ENCODE measurements at regions not wholly inside any gene's neighbourhood (a gene's known extent, or its start where the extent isn't known, plus 50 kb on each side); places are given as distances from the start of the nearest gene placed in this dataset.

- no peak for TF ChIP-seq CTCF (IDR thresholded peaks at IDR 0.05)
- TF ChIP-seq POLR2A (IDR thresholded peaks at IDR 0.05) = no peak
- TF ChIP-seq POLR2AphosphoS5 (IDR thresholded peaks at IDR 0.05) = no peak
Measured at GRCh38 chr2:180370511-180371205, 363.6 kb upstream of the CWC22 start.
